HL-60 (cell line): ENCODE measurements at regions not wholly inside any gene's neighbourhood (a gene's known extent, or its start where the extent isn't known, plus 50 kb on each side); places are given as distances from the start of the nearest gene placed in this dataset.

ENCODE experiments used
- DNase-seq, 2 experiments: peaks; one replicate each; pipeline ENCODE4 v3.0.0-alpha.2; 2010 to 2020; ENCODE audit warnings: low read depth in 1 of 2, low spot score in 1 of 2
- H3K27ac ChIP-seq: fragments of 250-450 bp; sonication (Bioruptor Pico); replicated peaks from 2 replicates; pipeline ENCODE4 v1.5.1; 2020; ENCODE audit warnings: mild to moderate bottlenecking, moderate library complexity
- H3K27me3 ChIP-seq: fragments of 250-450 bp; sonication (Bioruptor Pico); 2 replicates; pipeline ENCODE4 v1.5.1; 2021; ENCODE audit warnings: mild to moderate bottlenecking, moderate library complexity; ENCODE audit not compliant: insufficient read depth, poor library complexity, severe bottlenecking
- H3K4me3 ChIP-seq: replicated peaks from 2 replicates; pipeline ENCODE4 v1.5.1; 2011; ENCODE audit warnings: mild to moderate bottlenecking, control low read depth, low read length; ENCODE audit not compliant: insufficient read depth
- CTCF ChIP-seq: IDR thresholded peaks from one replicate; pipeline ENCODE4 v1.5.1; 2011; ENCODE audit warnings: low read length, control low read depth, inconsistent platforms; ENCODE audit not compliant: insufficient read depth
- GABPA ChIP-seq: IDR thresholded peaks from 2 replicates; pipeline ENCODE4 v1.6.1; 2012; ENCODE audit warnings: low read depth
- POLR2AphosphoS5 ChIP-seq: IDR thresholded peaks from 2 replicates; pipeline ENCODE4 v1.6.1; 2012; ENCODE audit warnings: low read depth
- REST ChIP-seq: IDR thresholded peaks from 2 replicates; pipeline ENCODE4 v1.6.1; 2012; ENCODE audit warnings: low read depth; ENCODE audit not compliant: insufficient replicate concordance
- SPI1 ChIP-seq: IDR thresholded peaks from 2 replicates; pipeline ENCODE4 v1.6.1; 2012; ENCODE audit warnings: low read depth, mild to moderate bottlenecking, borderline replicate concordance

- TF ChIP-seq POLR2AphosphoS5: no peak
- no peak for TF ChIP-seq SPI1
- TF ChIP-seq CTCF: no peak
- TF ChIP-seq REST: no peak
- TF ChIP-seq GABPA: no peak
- no peak for DNase-seq
- no peaks in the 10 kb centered on the region for H3K27me3 ChIP-seq
- no peak overlapping the region for H3K4me3 ChIP-seq
- H3K27ac ChIP-seq: no peak overlapping the region
These were observed 1477.8 kb downstream of the C4orf33 start for GRCh38 chr4:130573742-130574141.

DNA sequence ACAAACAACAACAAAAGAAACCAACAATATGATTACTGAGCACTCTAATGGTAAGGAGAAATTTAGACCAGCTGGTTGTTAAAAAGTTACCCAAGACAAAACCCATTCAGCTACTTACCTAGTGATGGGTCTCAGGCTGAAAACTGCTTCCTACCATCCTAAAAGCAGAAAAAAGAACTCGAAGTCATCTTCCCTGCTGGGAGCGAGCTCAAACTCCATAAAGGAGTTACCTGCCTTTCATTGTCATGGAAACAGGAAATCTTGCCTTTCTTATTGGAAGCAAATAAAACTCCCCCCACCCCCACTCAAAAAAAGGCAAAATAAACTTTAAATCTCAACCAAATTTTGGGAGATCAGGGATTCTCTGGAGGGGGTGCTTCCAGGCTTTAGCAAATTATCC, 1478.3 kb downstream of the C4orf33 start:
- DNase-seq: no peak
- TF ChIP-seq REST (no peak), CTCF (no peak), SPI1 (no peak), GABPA (no peak), POLR2AphosphoS5 (no peak)
- no peaks in the 10 kb centered on the region for H3K27me3 ChIP-seq
- no peak overlapping the region for H3K27ac ChIP-seq
- no peak overlapping the region for H3K4me3 ChIP-seq

- DNase-seq: no peak
- TF ChIP-seq SPI1 (no peak), GABPA (no peak), POLR2AphosphoS5 (no peak), REST (no peak), CTCF (no peak)
- no peaks in the 10 kb centered on the region for H3K27me3 ChIP-seq
- no peak overlapping the region for H3K4me3 ChIP-seq
- H3K27ac ChIP-seq: no peak overlapping the region
These were observed 1480.3 kb downstream of the C4orf33 start for GRCh38 chr4:130576218-130576617.
